SK-N-SH treated with all-trans-retinoic acid at 6 μM for 48 hours (cell line): ENCODE measurements at regions not wholly inside any gene's neighbourhood (a gene's known extent, or its start where the extent isn't known, plus 50 kb on each side); places are given as distances from the start of the nearest gene placed in this dataset.

ENCODE experiments used
- GLIS3 ChIP-seq: fragments of 250-450 bp; sonication (Bioruptor Pico); IDR thresholded peaks from 2 replicates; pipeline ENCODE4 v1.5.0; 2020; ENCODE audit warnings: mild to moderate bottlenecking, moderate library complexity
- PATZ1 ChIP-seq: fragments of 250-450 bp; sonication (Bioruptor Pico); IDR thresholded peaks from 2 replicates; pipeline ENCODE4 v1.8.0; 2020; ENCODE audit warnings: mild to moderate bottlenecking, moderate library complexity, borderline replicate concordance
- POU6F1 ChIP-seq: fragments of 250-450 bp; sonication (Bioruptor Pico); IDR thresholded peaks from 2 replicates; pipeline ENCODE4 v1.8.0; 2021; ENCODE audit warnings: low read depth, mild to moderate bottlenecking, moderate library complexity, borderline replicate concordance
- ZFP30 ChIP-seq: fragments of 450-650 bp; formaldehyde crosslinking; IDR thresholded peaks from 2 replicates; pipeline ENCODE4 v1.5.0; 2022; ENCODE audit warnings: mild to moderate bottlenecking, moderate library complexity

- TF ChIP-seq GLIS3: no peak
- no peak for TF ChIP-seq POU6F1 (CRISPR knock-in tag)
- TF ChIP-seq ZFP30 (CRISPR knock-in tag): no peak
- TF ChIP-seq PATZ1 (CRISPR knock-in tag): no peak
Observed at GRCh38 chr13:104671901-104672300, 1605.7 kb upstream of the SLC10A2 start.
